ENCODE measurements at regions not wholly inside any gene's neighbourhood (a gene's known extent, or its start where the extent isn't known, plus 50 kb on each side); places are given as distances from the start of the nearest gene placed in this dataset.
"Not testable (repeated sequence)": the region's sequence is repeated elsewhere in the genome, so short reads cannot be mapped to it uniquely, and the experiment has no call there.

GRCh38 chr1:148264374-148265276 is 112.5 kb upstream of the NBPF11 start:
- Histone ChIP-seq H3K9ac (ENCODE audit: insufficient read depth, low read length) (no peak overlapping the region), H3K4me2 (ENCODE audit: extremely low read depth, insufficient read depth, low read length) (no peak overlapping the region), H2AFZ (ENCODE audit: low read length) (no peak overlapping the region)

GRCh38 chr1:148263906-148264255 is 111.8 kb upstream of the NBPF11 start:
- no peaks in the 10 kb centered on the region for H3K79me2 ChIP-seq (ENCODE audit: control insufficient read depth, insufficient read depth, low read length)
- DNase-seq (ENCODE audit: low read depth in 2 of 2) = no peak
- H3K27me3 ChIP-seq (ENCODE audit: control insufficient read depth, insufficient read depth, low read length) = peaks cover 20% of the 10 kb centered on the region
- H2AFZ ChIP-seq (ENCODE audit: low read length) = peak overlapping the region; percentile 69
- H4K20me1 ChIP-seq (ENCODE audit: control insufficient read depth, extremely low read depth, insufficient read depth, low read length) = no peaks in the 10 kb centered on the region
- H3K36me3 ChIP-seq (ENCODE audit: control insufficient read depth, insufficient read depth, low read length) = no peaks in the 10 kb centered on the region
- peaks cover 2% of the 10 kb centered on the region for H3K4me1 ChIP-seq (ENCODE audit: control insufficient read depth, extremely low read depth, insufficient read depth, low read length)
- peak overlapping the region; percentile 98 for H3K4me2 ChIP-seq (ENCODE audit: extremely low read depth, insufficient read depth, low read length)
- peak overlapping the region; percentile 47 to 75 (median 60) for H3K4me3 ChIP-seq (replicated peaks in 1 of 4; ENCODE audit: control extremely low read depth in 1 of 4, insufficient read depth in 1 of 4, low read depth in 3 of 4, low read length in 4 of 4)
- H3K9ac ChIP-seq (ENCODE audit: insufficient read depth, low read length) = no peak overlapping the region
- no peak overlapping the region for H3K27ac ChIP-seq (ENCODE audit: insufficient read depth, low read length)
- TF ChIP-seq EZH2 (IDR thresholded peaks at IDR 0.05; ENCODE audit: low read length, missing control alignments) (no peak), CTCF (conservative IDR thresholded peaks at IDR 0.05 in 1 of 2, IDR thresholded peaks at IDR 0.05 in 1 of 2; ENCODE audit: low read depth in 1 of 2, low read length in 2 of 2) (no peak)
- no peaks in the 10 kb centered on the region for H3K9me3 ChIP-seq (ENCODE audit: control insufficient read depth, insufficient read depth, low read depth, low read length)

More at GRCh38 chr1:148264374-148265276, 112.5 kb upstream of the NBPF11 start:
- Histone ChIP-seq H3K9me3 (ENCODE audit: control insufficient read depth, insufficient read depth, low read depth, low read length) (no peaks in the 10 kb centered on the region), H3K27me3 (ENCODE audit: control insufficient read depth, insufficient read depth, low read length) (peaks cover 20% of the 10 kb centered on the region), H3K36me3 (ENCODE audit: control insufficient read depth, insufficient read depth, low read length) (no peaks in the 10 kb centered on the region), H3K27ac (ENCODE audit: insufficient read depth, low read length) (no peak overlapping the region), H3K4me1 (ENCODE audit: control insufficient read depth, extremely low read depth, insufficient read depth, low read length) (peaks cover 2% of the 10 kb centered on the region), H4K20me1 (ENCODE audit: control insufficient read depth, extremely low read depth, insufficient read depth, low read length) (no peaks in the 10 kb centered on the region), H3K79me2 (ENCODE audit: control insufficient read depth, insufficient read depth, low read length) (no peaks in the 10 kb centered on the region), H3K4me3 (replicated peaks in 1 of 4; ENCODE audit: control extremely low read depth in 1 of 4, insufficient read depth in 1 of 4, low read depth in 3 of 4, low read length in 4 of 4) (peak overlapping the region in 1 of 4 experiments; percentile 75)
- DNase-seq (ENCODE audit: low read depth in 2 of 2) = peak; percentile 71 to 82
- TF ChIP-seq EZH2 (IDR thresholded peaks at IDR 0.05; ENCODE audit: low read length, missing control alignments) (no peak), CTCF (conservative IDR thresholded peaks at IDR 0.05 in 1 of 2, IDR thresholded peaks at IDR 0.05 in 1 of 2; ENCODE audit: low read depth in 1 of 2, low read length in 2 of 2) (no peak)

GRCh38 chr1:148263128-148263905 is 111.2 kb upstream of the NBPF11 start:
- Histone ChIP-seq H3K27me3 (ENCODE audit: control insufficient read depth, insufficient read depth, low read length) (peaks cover 20% of the 10 kb centered on the region), H3K27ac (ENCODE audit: insufficient read depth, low read length) (no peak overlapping the region), H4K20me1 (ENCODE audit: control insufficient read depth, extremely low read depth, insufficient read depth, low read length) (no peaks in the 10 kb centered on the region), H3K4me2 (ENCODE audit: extremely low read depth, insufficient read depth, low read length) (peak overlapping the region; percentile 98), H3K36me3 (ENCODE audit: control insufficient read depth, insufficient read depth, low read length) (no peaks in the 10 kb centered on the region), H2AFZ (ENCODE audit: low read length) (peak overlapping the region; percentile 69), H3K9ac (ENCODE audit: insufficient read depth, low read length) (no peak overlapping the region), H3K9me3 (ENCODE audit: control insufficient read depth, insufficient read depth, low read depth, low read length) (no peaks in the 10 kb centered on the region), H3K4me3 (replicated peaks in 1 of 4; ENCODE audit: control extremely low read depth in 1 of 4, insufficient read depth in 1 of 4, low read depth in 3 of 4, low read length in 4 of 4) (peak overlapping the region; percentile 47 to 75 (median 60)), H3K79me2 (ENCODE audit: control insufficient read depth, insufficient read depth, low read length) (no peaks in the 10 kb centered on the region), H3K4me1 (ENCODE audit: control insufficient read depth, extremely low read depth, insufficient read depth, low read length) (peaks cover 2% of the 10 kb centered on the region)
- TF ChIP-seq CTCF (conservative IDR thresholded peaks at IDR 0.05 in 1 of 2, IDR thresholded peaks at IDR 0.05 in 1 of 2; ENCODE audit: low read depth in 1 of 2, low read length in 2 of 2) = no peak
- peak; percentile 73 for TF ChIP-seq EZH2 (IDR thresholded peaks at IDR 0.05; ENCODE audit: low read length, missing control alignments)
- DNase-seq (ENCODE audit: low read depth in 2 of 2) = peak; percentile 67 to 84

- not testable (repeated sequence) for H3K4me1 ChIP-seq (ENCODE audit: control insufficient read depth, extremely low read depth, insufficient read depth, low read length); H3K79me2 ChIP-seq (ENCODE audit: control insufficient read depth, insufficient read depth, low read length); H3K4me3 ChIP-seq (replicated peaks in 1 of 4; ENCODE audit: control extremely low read depth in 1 of 4, insufficient read depth in 1 of 4, low read depth in 3 of 4, low read length in 4 of 4); H3K36me3 ChIP-seq (ENCODE audit: control insufficient read depth, insufficient read depth, low read length); DNase-seq (ENCODE audit: low read depth in 2 of 2); H4K20me1 ChIP-seq (ENCODE audit: control insufficient read depth, extremely low read depth, insufficient read depth, low read length); H3K27ac ChIP-seq (ENCODE audit: insufficient read depth, low read length); H3K4me2 ChIP-seq (ENCODE audit: extremely low read depth, insufficient read depth, low read length); H2AFZ ChIP-seq (ENCODE audit: low read length); H3K9me3 ChIP-seq (ENCODE audit: control insufficient read depth, insufficient read depth, low read depth, low read length); H3K9ac ChIP-seq (ENCODE audit: insufficient read depth, low read length)
- peaks cover 20% of the 10 kb centered on the region for H3K27me3 ChIP-seq (ENCODE audit: control insufficient read depth, insufficient read depth, low read length)
Observed at GRCh38 chr1:148261684-148262083, 109.6 kb upstream of the NBPF11 start.
